NAMALWA (cell line): ENCODE measurements at regions not wholly inside any gene's neighbourhood (a gene's known extent, or its start where the extent isn't known, plus 50 kb on each side); places are given as distances from the start of the nearest gene placed in this dataset.
A peak's percentile ranks its signal among the peaks of the same experiment; 100 is the strongest.

Source experiments
- DNase-seq: peaks from one replicate; pipeline ENCODE4 v3.0.0-alpha.2; 2015; ENCODE audit warnings: low spot score

DNA sequence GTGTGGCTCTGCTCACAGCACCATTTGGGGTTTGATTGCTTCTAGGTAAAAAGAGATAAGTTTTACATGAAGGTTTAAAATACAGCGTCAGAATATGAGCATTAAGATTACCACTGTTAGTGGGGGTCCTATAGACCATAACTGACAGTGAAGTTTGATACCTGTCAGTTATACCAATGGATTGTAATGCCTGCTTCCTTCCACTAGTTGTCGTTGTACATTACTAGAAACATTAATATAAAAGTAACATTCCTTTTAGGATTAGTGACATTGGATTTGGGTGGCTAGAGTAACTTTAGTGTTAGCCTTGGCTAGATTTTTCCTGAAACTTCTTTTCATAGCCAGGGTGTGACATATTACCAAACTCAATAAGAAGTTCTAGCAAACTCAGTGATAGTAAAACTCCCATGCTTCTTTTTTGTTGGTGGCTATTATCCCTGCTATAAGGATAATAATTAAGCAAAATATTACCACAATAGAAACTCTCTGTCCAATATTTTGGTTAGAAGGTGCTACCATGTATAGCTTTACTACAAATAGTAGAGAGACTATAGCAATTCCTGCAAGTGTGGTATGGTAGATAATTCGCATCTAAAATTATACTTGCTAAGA is 57.1 kb downstream of the FAM181B start:
- DNase-seq, result peak; percentile 24

DNA sequence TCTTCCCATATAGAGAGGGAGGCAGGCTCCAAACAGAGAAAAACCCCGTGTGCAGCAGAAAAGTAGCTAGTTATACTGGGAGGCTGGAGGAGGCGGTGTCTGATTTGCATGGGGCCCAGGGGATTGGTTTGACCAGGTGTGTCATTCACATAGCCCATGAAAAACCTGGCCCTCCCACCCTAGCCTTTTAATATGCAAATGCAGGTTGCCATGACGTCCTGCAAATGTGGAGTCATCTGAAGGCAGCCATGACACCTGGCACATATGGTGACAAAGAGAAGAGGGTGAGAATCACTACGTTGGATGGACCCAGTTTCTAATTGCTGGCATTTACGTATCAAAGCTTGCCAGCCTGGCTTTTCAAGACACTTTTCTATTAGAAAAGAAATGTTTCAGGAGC is 57.8 kb downstream of the FAM181B start:
- DNase-seq, result peak; percentile 65

DNA sequence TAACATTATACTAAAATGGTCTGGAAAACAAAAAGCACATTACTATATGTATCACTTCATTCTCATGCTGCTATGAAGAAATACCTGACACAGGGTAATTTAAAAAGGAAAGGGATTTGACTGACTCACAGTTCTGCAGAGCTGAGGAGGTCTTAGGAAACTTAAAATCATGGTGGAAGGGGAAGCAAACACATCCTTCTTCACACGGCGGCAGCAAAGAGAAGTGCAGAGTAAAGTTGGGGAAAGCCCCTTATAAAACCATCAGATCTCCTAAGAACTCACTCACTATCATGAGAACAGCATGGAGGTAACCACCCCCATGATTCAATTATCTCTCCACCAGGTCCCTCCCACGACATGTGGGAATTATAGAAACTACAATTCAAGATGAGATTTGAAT is 60.0 kb downstream of the FAM181B start:
- no peak for DNase-seq

DNA sequence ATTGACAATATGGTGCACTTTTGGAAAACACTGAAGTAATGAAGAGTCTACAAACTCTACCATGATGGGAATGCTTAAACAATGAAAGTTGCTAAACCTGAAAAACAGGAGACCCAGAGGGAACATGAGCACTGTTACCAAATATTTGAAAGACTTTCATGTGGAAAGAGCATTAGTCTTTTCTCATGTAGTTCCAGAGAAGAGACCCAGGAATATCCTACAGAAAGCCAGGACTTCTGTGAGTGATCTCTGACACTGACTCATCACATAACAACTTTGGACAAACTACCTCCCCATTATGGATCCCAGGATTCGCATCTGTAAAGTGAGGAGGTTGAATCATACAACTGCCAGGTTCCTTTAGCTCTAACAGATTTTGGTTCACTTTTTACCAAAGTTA is 62.2 kb downstream of the FAM181B start:
- DNase-seq, result no peak

DNA sequence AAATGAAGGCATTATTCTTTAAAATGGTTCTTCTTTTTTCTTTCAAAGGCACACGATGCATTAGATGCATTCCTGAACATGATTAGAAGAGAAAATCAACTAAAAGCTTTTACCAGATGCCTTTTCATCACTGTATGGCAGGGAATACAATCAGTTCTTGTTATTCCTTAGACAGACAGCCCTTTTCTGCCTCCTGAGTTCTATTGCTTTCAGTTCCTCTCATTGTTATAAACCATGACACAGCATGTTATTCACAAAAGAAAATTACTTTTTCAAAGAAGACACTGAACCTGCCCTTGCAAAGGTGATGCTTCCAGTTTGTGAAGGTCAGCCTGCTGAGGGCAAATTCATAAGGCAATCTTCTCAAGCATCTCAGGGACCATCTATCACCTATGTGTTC is 70.1 kb downstream of the FAM181B start:
- DNase-seq, result no peak

DNA sequence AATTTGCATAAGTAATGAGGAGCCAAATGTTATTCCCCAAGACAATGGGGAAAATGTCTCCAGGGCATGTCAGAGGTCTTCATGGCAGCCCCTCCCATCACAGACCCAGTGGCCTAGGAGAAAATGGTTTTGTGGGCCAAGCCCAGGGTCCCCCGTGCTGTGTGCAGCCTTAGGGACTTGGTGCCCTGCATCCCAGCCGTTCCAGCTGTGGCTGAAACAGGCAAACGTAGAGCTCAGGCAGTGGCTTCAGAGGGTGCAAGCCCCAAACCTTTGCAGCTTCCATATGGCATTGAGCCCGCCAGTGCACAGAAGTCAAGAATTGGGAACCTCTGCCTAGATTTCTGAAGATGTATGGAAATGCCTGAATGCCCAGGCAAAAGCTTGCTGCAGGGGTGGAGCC is 79.9 kb downstream of the FAM181B start:
- DNase-seq, result no peak

DNA sequence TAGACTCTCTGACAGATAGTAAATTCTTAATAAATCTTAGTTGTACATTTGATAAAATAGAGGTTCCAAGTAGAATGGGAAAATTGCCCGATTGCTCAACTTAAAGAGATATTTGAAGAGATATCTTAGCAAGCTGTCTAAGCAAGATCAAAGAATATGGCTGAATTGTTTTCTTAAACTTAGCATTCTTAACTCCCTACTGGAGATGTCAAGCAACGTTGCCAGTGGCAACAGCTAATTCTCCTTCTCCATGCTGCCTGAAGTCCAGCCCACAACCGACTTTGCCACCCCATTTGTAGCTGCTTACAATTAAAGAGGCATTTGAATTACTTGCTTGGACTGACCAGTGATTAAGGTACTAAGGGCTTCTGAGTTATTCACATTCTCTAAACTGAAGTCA is 94.4 kb downstream of the FAM181B start:
- DNase-seq, result no peak

DNA sequence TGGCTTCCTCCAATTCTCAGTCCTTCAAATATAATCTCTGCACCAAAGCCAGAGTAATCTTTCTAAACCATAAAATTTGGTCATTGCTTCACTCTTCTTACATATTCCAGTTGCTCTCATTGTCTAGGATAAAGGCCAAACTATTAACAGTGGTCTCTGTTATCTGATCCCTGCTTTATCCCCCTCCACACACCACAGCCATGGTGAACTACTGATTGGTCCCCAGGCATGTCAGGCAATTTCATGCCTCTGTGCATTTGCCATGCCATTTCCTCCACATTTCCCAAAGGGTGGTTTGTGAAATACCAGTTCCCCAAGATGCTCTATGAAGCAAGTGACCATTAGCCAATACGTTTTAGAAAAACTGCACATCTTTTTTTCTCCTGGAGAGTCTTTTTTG is 97.0 kb downstream of the FAM181B start:
- no peak for DNase-seq

DNA sequence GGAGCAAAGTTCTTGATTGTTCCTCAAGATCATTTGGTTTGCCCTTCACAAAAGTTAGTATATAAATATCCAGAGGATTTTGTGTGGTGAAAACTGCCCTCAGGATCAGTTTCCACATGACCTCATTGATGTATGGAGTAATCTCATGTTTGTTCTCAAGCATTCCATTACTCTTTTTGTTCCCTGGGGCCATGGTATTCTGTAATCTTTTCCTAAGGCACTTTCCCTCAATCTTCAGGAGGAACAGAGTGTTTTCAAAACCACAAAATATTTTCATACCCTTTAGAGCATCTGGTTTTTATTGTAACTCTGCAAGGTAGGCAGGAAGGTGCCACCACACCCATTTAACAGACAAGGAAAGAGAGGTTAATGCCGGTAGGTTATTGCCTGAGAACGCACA is 99.6 kb downstream of the FAM181B start:
- no peak for DNase-seq

DNA sequence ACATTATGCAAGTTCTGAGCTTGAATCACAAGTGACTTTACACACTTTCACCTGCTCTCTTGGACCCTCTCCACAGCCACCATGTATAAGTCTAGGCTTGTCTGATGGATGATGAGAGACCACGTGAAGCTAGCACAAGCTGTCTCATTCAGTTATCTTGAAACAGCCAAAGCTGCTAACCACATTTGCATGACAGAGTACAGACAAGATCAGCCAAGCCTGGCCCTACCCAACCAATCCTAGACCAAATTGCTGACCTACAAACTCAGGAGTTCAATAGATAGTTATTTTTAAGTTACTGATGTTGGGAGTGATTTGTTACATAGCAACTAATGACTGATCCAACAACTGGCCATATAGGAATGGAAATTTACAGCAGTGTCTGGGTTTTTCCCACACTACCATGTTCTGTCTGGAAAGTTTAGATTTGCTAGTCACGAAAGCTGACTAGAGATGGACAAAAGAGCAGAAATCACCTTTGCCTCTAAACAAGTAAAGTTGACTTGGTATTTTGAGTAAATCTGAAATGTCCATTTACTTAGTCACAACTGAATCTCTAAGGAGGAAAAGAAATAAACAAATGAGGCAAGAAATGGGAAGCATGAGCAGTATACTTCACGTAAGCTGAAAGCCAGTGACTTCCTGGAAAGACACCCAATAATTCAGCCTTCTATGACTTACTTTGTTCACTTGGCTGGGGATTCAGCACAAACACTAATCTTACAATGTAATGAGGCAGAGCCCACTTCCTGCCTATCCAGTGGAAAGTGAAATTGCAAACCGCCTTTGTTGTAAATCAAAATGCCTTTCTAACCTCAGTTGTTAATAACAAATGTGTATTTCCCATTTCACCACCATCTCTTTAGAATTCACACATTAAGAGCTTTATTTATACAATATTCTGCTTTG is 101.7 kb downstream of the FAM181B start:
- no peak for DNase-seq

DNA sequence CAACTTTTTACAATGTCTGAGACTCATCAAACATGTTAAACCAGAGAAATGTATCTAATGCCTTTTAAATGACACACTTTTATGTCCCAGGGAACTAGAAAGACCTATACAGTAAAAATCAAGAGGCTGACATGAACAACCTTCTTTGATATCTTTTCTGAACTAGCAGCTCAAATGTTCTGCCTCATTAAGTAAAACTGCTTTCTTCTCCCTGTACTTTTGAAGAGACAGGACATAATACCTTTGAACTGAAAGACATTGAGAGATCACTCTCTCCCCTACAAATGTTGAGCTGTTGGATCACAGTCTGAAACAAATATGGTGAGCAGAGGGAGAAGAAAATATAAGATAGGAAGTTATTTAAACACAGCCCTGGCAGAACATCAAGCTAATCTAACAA is 123.0 kb downstream of the FAM181B start:
- DNase-seq, result no peak

DNA sequence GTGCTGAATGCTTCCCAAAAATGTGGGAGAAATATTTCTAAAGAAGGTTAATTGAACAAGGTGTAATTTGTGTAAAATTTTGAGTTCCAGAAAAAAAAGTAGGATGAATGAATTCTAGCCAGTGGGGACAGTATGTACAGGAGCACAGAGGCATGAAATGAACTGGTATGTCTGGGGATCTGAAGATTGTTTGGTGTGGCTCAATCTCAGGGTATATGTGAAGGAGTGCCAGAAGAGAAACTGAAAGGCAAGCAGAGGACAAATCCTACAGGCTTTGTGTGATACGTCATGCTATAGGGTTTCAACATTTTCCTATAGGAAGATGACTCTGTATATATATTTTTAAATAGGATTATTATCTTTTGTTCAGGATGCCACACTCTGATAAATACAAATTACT is 126.9 kb downstream of the FAM181B start:
- DNase-seq, result no peak

DNA sequence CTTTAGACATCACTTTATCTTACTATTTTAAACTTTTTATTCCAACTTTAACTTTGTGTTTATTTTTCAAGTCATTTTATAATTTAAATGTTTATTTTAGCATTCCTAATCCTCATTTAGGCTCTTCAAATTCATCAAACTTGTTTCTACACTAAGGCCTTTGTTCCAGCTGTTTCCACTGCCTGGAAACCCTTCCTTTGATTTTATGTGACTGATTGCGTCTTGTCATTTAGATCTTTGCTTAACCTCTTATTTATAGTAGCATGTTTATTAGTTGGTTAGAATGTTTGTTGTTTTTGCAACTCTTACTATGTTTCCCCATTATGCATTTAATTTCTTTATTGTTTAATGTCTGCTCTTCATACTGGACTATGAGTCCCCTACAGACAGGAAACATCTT is 132.0 kb downstream of the FAM181B start:
- no peak for DNase-seq

DNA sequence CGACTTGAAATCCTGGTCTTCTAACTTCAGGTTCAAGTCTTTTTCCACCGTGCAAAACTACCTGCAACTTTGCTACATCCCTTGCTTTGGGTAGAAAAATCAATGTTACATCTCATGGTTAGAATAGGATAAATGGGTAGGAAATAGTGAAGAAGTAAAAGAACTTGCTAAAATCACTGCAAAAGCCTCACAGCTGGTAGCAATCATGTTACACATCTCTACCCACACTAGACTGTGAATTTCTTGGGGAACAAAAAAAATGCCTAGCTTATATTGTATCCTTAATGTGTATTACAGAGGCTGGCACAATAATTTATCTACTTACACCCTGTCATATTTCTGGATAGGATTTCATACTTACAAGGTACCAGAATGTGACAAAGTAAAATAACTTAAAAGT is 133.8 kb downstream of the FAM181B start:
- no peak for DNase-seq

DNA sequence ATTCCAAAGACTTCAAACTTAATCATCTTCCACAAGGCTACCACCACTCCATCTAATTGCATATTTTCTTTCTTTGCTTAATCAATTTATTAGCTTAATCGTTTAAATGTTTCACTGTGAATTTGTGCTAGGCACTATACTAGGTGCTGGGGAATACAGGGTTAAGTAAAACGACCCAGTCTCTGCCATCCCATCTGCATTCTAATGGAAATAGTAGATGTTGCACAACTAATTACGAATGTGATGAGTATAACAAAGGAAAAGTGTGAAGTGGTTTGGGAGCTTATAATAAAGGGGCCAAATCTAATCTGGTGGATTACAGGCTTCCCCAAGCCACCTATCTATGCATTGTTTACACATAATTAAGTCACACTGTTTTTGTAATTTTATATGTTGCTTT is 147.1 kb downstream of the FAM181B start:
- DNase-seq, result no peak

DNA sequence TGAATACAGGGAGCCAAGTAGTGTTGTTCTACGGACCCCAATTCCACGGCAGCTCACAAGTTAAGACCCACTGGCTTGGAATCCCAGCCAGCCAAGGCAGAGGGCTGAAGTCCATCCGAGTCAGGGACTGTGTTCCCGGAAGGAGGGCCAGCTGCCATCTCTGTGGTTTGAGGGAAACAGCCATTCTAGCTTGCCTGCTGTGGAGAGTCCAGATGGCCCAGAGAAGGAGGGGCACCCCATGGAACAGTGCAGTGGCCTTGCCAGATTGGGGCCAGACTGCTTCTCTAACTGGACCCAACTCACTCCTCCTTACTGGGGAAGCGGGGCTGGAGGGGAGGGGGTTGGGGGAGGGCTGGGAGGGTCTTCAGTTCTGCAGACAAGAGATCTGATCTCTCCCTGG is 156.4 kb downstream of the FAM181B start:
- DNase-seq, result no peak

DNA sequence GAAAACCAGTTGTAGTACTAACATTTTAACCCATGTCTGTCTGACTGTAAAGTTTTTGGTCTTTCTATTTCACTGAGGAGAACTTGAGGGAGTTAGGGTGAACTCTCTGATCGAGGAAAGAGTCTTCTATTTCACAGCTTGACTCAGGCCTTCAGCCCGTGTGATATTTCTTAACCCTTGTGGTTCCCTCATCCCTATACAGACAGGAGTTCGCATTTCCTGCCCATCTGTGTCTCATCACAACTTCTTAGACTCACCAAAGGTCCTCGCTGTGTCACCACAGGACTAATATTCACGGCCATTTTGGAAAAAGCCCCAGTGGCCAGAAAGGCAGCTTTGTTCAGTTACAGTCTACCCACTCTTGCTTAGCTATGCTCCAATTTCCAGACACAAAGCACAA is 172.8 kb downstream of the FAM181B start:
- DNase-seq, result no peak

DNA sequence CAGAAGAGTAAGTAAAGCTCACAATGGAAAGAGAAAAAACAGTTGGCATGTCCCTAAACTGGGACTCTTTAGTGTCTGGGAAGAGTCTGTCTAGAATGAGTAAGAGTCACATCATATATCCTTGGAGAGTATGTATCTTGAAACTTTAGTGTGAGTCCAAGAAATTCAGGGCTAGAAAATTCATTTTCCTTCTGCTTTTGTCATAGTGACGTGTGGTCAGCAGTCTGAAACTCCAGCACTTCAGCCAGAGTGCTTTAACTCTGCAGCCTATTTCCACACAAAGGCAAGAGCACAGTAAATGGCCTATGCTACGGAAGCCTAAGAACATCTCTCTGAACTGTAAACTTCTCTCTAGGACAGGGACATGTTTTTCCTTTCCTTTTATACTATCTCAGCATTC is 174.1 kb downstream of the FAM181B start:
- no peak for DNase-seq

DNA sequence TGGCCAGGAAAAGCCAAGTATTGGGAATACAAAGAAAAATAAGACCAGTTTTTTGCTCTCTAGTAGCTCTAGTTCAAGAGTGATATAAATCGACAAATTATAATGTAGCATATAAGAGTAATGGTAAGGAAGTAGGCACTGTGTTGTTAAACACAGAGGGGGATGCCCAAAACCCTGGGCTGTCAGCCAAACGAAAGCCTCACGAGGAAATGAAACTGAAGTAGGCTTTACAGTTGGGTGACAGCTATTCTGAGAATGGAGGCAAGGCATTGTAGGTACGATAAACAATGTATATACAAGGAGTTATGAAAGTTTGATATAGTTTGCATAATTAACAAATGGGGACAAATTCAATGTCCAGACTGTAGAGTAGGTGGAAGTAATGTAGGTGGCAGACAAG is 176.4 kb downstream of the FAM181B start:
- DNase-seq, result peak; percentile 78

DNA sequence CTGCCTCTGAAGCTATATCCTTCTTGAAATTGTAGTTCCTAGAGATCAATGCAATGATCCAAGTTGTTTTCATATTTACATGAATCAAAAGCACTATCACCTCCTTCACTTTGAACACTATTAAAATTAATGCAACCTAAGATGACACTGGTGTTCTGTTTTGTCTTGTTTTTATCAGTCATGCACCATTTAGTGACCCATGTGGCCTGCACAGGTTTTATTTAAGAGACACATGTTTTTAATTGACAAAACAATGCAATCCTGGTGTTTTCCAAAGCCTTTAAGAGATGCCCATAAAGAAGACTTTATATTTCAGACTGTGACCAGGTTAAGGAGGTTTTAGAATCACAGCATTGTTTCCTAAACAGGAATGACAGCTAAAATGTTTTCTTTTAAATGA is 177.5 kb downstream of the FAM181B start:
- no peak for DNase-seq

DNA sequence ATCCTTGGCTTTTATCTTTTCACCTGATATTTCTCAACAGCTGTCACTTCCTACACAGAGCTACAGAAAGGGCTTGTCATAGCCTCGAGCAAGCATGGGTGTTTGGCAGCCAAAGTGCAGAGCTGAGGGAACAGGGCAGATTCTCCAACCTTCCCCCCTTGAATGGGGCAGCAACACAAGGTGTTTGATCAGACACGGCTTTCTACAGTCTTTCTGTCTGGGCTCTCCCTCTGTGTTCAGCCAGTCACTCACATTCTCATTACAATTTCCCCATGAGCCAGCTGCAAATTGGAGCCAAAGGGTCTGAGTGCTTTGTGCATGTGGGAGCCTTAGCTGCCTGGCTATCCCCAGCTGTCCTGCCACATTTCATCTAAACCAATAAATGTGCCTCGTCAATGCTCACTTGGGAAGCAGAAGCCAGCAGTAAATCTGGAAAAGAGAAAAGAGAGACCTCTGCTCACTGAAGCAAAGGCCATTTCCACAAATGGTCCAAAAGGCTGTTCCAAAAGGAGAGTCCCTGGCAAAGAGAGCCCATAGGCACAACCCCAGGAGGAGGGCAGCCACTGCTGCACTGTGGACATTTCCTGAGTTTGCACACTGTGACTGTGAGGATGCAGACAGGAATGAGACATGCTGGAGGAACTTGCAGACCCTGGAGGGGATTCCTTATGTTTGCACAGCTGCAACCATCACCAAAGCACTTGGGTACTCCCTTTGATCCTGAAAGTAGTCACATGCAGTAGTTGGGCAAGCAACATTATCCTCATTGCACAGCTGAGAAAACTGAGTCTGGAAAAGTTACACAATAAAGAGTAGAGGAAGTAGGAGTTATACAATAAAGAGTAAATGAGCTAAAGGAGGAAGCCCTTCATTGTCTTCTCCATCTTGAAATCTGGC is 186.8 kb downstream of the FAM181B start:
- no peak for DNase-seq

DNA sequence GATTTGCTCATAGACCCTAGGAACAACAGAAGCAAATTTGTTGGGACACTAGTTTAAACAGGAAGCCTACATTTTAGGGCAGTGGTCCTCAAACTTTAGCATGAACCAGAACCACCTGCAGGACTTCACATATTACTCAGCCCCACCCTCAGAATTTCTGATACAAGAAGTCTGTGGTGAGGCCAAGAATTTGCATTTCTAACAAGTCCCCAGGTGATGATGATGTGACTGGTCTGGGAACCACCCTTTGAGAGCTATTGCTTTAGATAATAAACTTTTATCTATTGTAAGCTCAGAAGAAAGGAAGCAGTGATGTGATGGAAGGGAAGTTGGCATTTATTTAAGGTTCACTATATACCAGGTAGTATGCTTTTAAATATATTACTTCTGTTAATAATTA is 194.0 kb downstream of the FAM181B start:
- DNase-seq, result no peak

DNA sequence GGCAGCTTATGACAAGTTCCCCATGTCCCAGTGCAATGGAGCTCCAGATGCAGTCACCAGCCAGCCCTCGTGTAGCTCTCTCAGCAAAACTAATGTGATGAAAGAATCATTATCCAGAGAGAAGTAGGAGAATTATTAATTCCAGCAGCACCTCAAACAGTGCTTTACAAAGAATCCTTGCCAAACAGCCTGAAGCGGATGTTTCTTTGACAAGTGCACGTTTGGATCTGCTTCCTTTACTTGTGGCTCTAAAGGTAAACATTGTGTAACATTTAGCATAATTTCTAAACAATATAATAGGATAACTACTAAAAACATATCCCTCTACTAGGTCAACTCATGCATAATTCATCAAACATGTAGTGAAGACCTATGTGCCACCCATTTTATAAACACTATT is 197.0 kb downstream of the FAM181B start:
- DNase-seq, result no peak
